ENCODE measurements at regions not wholly inside any gene's neighbourhood (a gene's known extent, or its start where the extent isn't known, plus 50 kb on each side); places are given as distances from the start of the nearest gene placed in this dataset.

- no peaks in the 10 kb centered on the region for H3K27me3 ChIP-seq (ENCODE audit: control insufficient read depth in 4 of 4, insufficient read depth in 4 of 4, low read length in 3 of 4)
- H3K9ac ChIP-seq (ENCODE audit: low read depth in 1 of 2, low read length in 2 of 2), result no peak overlapping the region
- peak overlapping the region; percentile 56 to 63 for H3K27ac ChIP-seq (ENCODE audit: low read depth in 1 of 2, low read length in 2 of 2)
- peak overlapping the region in 2 of 3 donors; percentile 18 to 27 for H3K4me3 ChIP-seq (ENCODE audit: low read depth in 1 of 3, low read length in 3 of 3)
- DNase-seq (ENCODE audit: low spot score), result no peak
- H3K9me3 ChIP-seq (ENCODE audit: control insufficient read depth in 4 of 4, low read length in 3 of 4), result no peaks in the 10 kb centered on the region
- H3K4me1 ChIP-seq (ENCODE audit: control insufficient read depth in 4 of 4, insufficient read depth in 4 of 4, low read length in 3 of 4), result peaks cover 0 to 35% (median 7%) of the 10 kb centered on the region in 4 donors
- no peaks in the 10 kb centered on the region for H3K36me3 ChIP-seq (ENCODE audit: control insufficient read depth in 4 of 4, insufficient read depth in 3 of 4, low read depth in 1 of 4, low read length in 3 of 4)
- WGBS, result 32% methylated on average over 10 of the region's 10 CpGs
- peak; percentile 46 to 56 for TF ChIP-seq RAD21 (IDR thresholded peaks at IDR 0.05)
- peak; percentile 55 for TF ChIP-seq YY1 (IDR thresholded peaks at IDR 0.05)
- no peak for TF ChIP-seq FOXA1 (IDR thresholded peaks at IDR 0.05)
- no peak for TF ChIP-seq GABPA (IDR thresholded peaks at IDR 0.05 in 1 of 2, conservative IDR thresholded peaks at IDR 0.05 in 1 of 2)
- TF ChIP-seq SP1 (IDR thresholded peaks at IDR 0.05), result peak; percentile 87
- TF ChIP-seq, protein P1, sequence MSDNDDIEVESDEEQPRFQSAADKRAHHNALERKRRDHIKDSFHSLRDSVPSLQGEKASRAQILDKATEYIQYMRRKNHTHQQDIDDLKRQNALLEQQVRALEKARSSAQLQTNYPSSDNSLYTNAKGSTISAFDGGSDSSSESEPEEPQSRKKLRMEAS (IDR thresholded peaks at IDR 0.05), result peak; percentile 26
- TF ChIP-seq HNF4G (IDR thresholded peaks at IDR 0.05), result peak; percentile 75
- no peak for TF ChIP-seq TAF1 (conservative IDR thresholded peaks at IDR 0.05)
- peak; percentile 41 for TF ChIP-seq ATF3 (IDR thresholded peaks at IDR 0.05)
- peak; percentile 54 for TF ChIP-seq ZBTB33 (IDR thresholded peaks at IDR 0.05)
- TF ChIP-seq EGR1 (IDR thresholded peaks at IDR 0.05; ENCODE audit: low read depth in 2 of 2), result peak in 1 of 2 donors; percentile 18
- TF ChIP-seq NR2F2 (IDR thresholded peaks at IDR 0.05), result no peak
- TF ChIP-seq REST (IDR thresholded peaks at IDR 0.05), result peak; percentile 59
- peak in 1 of 2 donors; percentile 38 for TF ChIP-seq JUND (IDR thresholded peaks at IDR 0.05)
- TF ChIP-seq FOXA2 (IDR thresholded peaks at IDR 0.05), result peak; percentile 52
- TF ChIP-seq RXRA (IDR thresholded peaks at IDR 0.05), result peak; percentile 82 to 89
- TF ChIP-seq CTCF (IDR thresholded peaks at IDR 0.05; ENCODE audit: low read depth, low read length, missing input control), result no peak
- TF ChIP-seq HNF4A (conservative IDR thresholded peaks at IDR 0.05), result peak; percentile 94 to 96
Observed at GRCh38 chr4:24057915-24058559, 168.2 kb upstream of the PPARGC1A start.
